ENCODE measurements at regions not wholly inside any gene's neighbourhood (a gene's known extent, or its start where the extent isn't known, plus 50 kb on each side); places are given as distances from the start of the nearest gene placed in this dataset.
"Not testable (repeated sequence)": the region's sequence is repeated elsewhere in the genome, so short reads cannot be mapped to it uniquely, and the experiment has no call there.

DNA sequence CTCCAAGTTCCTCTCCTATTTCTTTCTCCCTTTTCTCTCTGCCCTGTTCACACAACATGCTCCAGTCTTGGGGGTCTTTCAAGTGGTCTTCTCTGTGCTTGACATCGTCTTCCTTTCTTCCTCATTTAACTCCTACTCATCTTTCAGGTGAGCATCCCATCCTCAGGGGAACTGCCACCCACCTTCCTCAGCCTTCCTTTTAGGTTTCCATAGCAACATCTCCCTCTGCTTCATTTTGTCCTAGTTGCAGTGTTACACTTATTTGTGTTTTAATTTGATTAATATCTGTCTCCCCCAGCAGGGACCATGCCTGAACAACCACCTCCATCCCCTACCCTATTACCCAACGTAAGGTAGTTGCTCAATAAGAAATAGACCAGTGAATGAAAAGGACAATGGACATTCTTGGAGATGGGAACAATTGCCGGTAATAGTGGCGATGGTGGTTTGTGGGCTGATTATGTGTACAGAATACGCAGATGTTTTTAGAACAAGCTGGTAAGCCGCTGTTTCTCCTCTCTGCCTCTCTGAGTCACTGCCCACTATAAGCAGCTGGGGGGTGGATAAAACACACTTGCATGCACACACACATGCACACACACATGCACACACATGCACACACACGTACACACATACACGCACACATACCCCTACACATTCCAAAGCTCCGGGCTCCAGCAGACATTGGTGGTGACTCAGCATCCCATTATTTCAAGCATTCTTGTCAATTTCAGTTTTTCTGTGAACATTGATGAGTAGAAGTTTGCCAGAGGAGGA lies 251.6 kb downstream of the GATA3 start:
- TF ChIP-seq POLR2A (IDR thresholded peaks at IDR 0.05; ENCODE audit: low read length) (no peak), GATA1 (IDR thresholded peaks at IDR 0.05; ENCODE audit: low read depth, low read length) (no peak)
- DNase-seq: no peak

DNA sequence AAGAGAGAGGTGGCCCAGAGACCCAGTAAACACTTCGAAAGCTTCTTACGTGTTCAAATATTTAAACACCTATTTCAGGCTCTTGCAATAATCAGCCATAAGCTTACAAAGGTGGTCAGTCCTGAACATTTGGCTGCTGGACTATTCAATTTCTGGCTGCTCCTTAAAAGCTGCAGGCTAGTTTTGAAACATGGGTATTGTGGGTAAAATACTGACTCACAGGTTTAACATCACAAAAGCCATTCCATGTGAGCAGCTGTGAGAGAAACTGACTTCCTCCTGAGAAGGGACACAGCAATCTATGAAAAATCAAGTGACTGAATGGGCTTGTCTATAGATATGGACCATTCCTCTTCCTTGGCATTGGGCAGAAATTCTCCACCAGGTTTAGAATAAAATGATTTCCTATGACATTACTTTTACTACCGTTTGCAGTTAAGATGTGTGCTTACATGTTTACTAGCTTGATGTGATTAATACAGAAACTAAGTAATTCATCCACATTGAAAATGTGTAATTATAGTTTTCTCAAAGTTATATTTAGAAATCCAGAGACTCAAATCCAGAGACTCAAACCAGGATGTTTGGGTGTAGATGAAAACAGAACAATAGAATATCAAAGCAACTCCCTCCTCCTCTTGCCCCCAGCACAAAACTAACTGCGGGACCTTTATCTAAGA lies 252.3 kb downstream of the GATA3 start:
- no peak for TF ChIP-seq POLR2A (IDR thresholded peaks at IDR 0.05; ENCODE audit: low read length)
- TF ChIP-seq GATA1 (IDR thresholded peaks at IDR 0.05; ENCODE audit: low read depth, low read length): no peak
- DNase-seq: no peak

DNA sequence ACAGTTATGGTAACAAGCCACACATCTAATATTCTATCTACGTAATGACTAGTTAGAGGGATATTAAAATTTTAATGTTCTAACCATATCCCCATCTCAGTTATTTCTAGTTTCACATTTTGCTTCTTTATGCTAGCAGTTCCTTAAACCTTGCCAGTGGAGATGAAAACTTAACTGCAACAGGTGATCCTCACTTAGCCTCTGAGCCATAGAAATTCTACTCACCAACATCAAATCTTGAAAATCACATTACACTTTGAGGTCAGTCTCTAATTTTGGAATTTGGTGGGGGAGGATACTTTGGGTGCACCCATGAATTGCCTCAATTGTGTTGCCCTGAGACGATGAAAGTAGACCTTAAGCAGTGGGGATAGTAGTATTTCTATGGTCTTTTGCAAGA lies 256.4 kb downstream of the GATA3 start:
- TF ChIP-seq POLR2A (IDR thresholded peaks at IDR 0.05; ENCODE audit: low read length) (no peak), GATA1 (IDR thresholded peaks at IDR 0.05; ENCODE audit: low read depth, low read length) (no peak)

DNA sequence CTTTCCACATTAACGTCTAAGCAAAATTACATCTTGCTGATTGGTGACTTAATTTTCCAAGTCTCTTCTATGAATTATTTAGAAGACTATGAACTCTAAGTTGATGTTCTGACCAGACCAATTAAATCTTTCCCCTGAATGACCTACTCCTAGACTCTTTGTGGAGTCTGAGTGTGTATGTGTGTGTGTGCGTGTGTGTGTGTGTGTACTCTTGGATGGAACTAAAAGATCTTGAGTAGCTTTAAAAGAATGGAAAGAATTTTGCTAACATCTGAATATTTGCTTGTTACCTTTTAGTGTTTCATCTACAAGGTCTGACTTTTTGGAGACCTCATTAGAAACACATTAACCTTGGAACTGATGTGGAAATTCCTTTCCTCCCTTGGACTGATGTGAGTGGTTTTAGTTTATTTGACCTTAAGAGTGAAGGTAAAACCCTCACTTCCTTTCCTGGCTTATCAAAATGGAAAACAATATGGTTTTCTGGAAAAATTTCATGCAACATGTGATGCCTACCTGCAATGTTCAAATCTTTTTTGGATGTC lies 257.1 kb downstream of the GATA3 start:
- DNase-seq: no peak
- TF ChIP-seq GATA1 (IDR thresholded peaks at IDR 0.05; ENCODE audit: low read depth, low read length) (no peak), POLR2A (IDR thresholded peaks at IDR 0.05; ENCODE audit: low read length) (no peak)

More for the DNA sequence above, 256.4 kb downstream of the GATA3 start:
- DNase-seq: no peak

DNA sequence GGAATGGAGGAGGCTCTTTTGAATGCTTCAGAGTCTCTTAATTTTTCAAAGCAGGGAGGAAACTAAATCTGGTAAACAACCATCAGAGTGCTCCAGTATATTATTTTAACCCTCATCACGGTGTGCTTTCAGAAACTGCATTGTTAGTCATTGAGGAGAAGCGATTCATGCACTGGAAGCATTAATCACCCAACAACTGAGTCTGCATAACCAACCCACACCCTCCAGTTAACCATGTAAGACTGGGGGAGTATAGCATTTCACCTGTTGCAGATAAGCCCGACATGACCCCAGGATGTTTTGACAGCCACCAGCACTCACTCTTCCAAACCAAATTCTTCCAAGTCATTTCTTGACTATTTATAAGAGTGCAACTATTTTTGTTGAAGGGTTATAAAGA lies 257.6 kb downstream of the GATA3 start:
- DNase-seq: no peak
- no peak for TF ChIP-seq POLR2A (IDR thresholded peaks at IDR 0.05; ENCODE audit: low read length)
- TF ChIP-seq GATA1 (IDR thresholded peaks at IDR 0.05; ENCODE audit: low read depth, low read length): no peak

DNA sequence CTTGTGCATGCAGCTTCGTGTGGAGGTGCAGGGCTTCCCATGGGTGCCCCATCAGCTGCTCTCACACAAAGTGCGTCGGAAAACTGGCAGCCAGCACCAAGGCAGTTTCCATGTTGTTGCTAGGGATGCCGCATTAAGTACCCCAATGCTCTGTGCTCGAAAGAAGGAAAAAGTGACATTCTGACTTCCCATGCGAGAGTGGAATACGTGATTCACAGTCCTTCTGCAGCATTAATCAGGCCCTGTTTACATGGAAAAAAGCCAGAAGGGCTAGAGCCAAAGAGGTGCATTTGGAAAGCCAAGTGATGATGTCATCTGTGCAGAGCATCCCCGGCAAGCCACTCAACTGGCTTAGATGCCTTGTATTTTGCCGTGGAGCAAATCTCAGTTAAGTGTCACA lies 258.3 kb downstream of the GATA3 start:
- no peak for DNase-seq
- TF ChIP-seq POLR2A (IDR thresholded peaks at IDR 0.05; ENCODE audit: low read length) (no peak), GATA1 (IDR thresholded peaks at IDR 0.05; ENCODE audit: low read depth, low read length) (no peak)

DNA sequence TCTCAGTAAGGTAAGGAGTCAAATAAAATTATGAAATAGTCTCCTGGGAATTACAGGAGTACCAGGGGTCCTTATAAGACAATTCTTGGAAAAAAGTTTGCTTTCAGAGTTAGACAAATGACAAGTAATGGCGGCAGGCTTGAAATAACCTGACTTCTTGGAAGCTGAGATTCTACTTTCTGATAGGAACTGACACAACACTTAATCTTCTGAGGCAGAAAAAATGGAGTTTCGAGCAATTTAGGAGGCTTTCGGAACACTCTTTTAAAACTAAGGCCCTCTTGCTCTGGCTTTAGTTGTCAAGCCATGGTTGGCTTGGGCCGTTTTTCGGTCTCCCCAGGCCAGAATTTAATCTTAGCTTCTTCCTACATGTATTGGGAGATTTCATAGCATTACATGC lies 260.0 kb downstream of the GATA3 start:
- DNase-seq: no peak
- TF ChIP-seq POLR2A (IDR thresholded peaks at IDR 0.05; ENCODE audit: low read length) (no peak), GATA1 (IDR thresholded peaks at IDR 0.05; ENCODE audit: low read depth, low read length) (no peak)

DNA sequence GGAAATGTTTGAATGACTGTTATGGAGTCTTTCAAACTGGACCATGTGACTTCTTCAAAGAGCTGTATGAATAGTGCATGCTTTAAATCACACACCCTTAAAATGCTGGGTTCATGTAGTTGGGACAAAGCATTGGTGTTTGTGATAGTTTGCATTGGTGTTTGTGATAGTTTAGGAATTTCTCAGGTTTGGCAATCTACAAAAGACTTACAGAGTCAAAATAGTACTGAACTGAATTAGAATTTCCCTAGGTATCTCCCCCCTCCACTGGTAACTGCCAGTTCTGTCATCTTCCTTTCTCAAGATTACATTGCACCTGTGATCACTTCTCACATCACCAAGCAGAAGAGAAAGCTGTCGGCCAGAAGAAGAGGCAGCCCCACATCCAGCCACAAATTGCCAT lies 261.1 kb downstream of the GATA3 start:
- no peak for TF ChIP-seq GATA1 (IDR thresholded peaks at IDR 0.05; ENCODE audit: low read depth, low read length)
- TF ChIP-seq POLR2A (IDR thresholded peaks at IDR 0.05; ENCODE audit: low read length): no peak
- DNase-seq: no peak

DNA sequence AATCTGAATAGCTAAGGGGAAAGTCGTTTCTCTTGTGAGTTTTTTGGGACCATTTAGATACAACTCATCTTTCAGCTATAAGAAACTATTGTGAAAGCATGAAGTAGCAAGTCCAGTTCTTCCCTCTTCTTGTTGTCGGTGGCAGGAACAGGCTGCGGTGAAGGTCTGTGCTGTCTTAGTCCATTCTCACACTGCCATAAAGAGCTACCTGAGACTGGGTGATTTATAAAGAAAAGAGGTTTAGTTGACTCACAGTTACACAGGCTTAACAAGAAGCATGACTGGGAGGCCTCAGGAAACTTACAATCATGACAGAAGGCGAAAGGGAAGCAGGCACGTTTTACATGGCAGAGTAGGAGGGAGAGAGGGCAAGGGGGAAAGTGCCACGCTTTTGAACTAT lies 261.8 kb downstream of the GATA3 start:
- DNase-seq: no peak
- no peak for TF ChIP-seq GATA1 (IDR thresholded peaks at IDR 0.05; ENCODE audit: low read depth, low read length)
- no peak for TF ChIP-seq POLR2A (IDR thresholded peaks at IDR 0.05; ENCODE audit: low read length)

DNA sequence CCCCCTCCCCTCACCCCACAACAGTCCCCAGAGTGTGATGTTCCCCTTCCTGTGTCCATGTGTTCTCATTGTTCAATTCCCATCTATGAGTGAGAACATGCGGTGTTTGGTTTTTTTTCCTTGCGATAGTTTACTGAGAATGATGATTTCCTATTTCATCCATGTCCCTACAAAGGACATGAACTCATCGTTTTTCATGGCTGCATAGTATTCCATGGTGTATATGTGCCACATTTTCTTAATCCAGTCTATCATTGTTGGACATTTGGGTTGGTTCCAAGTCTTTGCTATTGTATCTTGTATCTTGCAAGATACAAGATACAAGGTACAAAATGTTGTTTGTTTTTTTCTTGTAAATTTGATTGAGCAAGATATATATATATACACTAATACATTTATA lies 263.9 kb downstream of the GATA3 start:
- DNase-seq: not testable (repeated sequence)

DNA sequence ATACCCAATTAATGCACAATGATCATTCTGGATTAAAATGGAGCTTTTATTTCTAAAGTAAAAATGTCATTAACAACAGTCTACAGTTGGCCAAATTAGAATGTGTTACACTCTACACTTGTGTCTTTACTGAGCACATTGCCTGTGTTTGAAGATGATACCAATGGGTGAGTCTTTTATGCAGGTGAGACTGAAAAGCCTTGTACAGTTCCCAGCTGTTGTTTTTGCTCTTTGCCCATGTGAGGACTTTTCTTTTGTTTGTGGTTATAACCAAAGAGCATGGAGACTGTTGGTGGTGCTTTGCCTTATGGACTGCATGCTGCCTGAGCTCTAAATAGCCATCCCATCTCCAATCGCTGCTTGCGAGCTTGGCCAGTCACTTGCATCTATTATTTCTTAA lies 264.5 kb downstream of the GATA3 start:
- no peak for DNase-seq
- TF ChIP-seq GATA1 (IDR thresholded peaks at IDR 0.05; ENCODE audit: low read depth, low read length) (no peak), POLR2A (IDR thresholded peaks at IDR 0.05; ENCODE audit: low read length) (no peak)

DNA sequence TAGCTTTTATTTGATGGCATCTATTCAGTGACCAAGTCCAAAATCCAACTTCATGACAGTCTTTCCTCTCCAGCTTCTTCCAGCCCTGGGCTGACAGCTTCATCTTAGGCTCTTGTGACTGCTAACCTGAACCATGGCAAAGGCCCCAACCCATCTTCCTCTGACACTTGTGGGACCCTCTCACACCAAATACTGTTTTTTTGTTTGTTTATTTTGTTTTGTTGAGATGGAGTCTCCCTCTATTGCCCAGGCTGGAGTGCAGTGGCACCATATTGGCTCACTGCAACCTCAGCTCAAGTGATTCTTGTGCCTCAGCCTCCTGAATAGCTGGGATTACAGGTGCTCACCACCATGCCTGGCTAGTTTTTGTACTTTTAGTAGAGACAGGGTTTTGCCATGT lies 265.2 kb downstream of the GATA3 start:
- TF ChIP-seq POLR2A (IDR thresholded peaks at IDR 0.05; ENCODE audit: low read length): no peak
- no peak for TF ChIP-seq GATA1 (IDR thresholded peaks at IDR 0.05; ENCODE audit: low read depth, low read length)
- no peak for DNase-seq

DNA sequence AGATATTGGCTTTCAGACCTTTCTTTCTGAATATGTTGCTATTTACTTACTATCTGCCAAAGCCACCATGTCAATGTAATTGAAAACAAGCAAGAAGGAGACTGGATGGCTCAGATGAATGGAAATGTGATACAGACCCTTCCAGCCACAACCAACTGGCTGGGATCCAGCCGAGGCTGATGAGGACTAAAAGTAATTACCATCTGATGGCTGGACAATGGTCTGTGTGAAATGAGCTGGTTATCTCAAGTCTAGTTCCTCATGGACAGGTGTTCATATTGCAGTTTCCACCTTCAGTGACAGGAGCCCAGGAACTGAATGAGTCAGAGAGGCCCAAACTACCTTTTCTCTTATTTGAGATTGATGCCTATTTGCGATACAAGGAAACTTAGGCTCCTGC lies 267.5 kb downstream of the GATA3 start:
- DNase-seq: no peak
- TF ChIP-seq POLR2A (IDR thresholded peaks at IDR 0.05; ENCODE audit: low read length): no peak
- no peak for TF ChIP-seq GATA1 (IDR thresholded peaks at IDR 0.05; ENCODE audit: low read depth, low read length)

DNA sequence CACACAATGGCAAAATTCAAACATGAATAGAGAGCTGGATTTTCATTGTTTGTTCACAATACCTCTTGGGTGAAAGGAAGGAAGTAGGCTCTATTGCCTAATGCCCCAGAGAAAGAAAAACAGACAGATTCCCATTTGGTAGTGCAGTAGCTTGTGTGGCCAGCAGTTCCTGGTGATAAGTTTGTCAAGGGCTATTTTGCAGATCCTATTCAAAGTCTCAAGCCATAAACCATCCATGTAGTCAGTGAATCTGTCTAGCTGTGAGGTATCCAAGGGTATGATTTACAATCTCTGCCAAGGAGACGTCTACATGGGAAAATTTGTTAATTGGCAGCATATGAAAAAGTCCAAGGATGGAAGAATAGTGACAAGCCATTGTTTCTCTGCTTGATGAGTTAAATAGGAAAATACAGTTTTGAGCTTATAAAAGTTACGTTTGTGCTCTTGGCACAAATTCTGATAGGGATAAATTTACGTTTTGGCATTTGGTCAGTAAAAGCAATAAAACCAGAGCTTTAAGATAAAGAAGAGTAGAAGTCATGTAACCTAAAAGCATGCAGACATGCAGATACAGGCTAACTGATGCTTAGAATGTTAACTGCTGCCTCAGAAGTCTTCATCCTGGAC lies 269.1 kb downstream of the GATA3 start:
- DNase-seq: no peak
- TF ChIP-seq POLR2A (IDR thresholded peaks at IDR 0.05; ENCODE audit: low read length) (no peak), GATA1 (IDR thresholded peaks at IDR 0.05; ENCODE audit: low read depth, low read length) (no peak)
